Inflammatory macrophage (primary cell): ENCODE measurements at regions not wholly inside any gene's neighbourhood (a gene's known extent, or its start where the extent isn't known, plus 50 kb on each side); places are given as distances from the start of the nearest gene placed in this dataset.

ENCODE experiments used
- DNase-seq, 2 donors: peaks; one replicate each; pipeline ENCODE4 v3.0.0-alpha.2; 2020 to 2022

DNA sequence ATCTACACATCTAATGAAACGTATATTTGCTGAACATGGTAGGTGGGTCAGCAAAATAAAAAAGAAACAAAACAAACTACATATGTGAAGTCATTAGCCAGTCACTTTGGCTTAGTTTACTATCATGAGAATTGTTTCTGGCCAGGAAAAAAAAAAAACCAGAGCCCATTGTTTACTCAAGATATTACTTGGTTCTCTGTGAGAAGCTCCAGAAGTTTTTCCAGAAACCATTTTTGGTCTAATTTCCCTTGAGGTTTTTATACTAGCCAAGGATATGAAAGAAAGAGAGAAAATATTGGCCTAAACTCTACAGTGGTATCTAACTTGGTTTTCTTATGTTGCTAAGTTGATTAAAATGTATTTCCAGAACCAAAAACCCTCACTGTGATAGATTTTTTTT, 259.1 kb downstream of the PDHA2 start:
- DNase-seq, result no peak

DNA sequence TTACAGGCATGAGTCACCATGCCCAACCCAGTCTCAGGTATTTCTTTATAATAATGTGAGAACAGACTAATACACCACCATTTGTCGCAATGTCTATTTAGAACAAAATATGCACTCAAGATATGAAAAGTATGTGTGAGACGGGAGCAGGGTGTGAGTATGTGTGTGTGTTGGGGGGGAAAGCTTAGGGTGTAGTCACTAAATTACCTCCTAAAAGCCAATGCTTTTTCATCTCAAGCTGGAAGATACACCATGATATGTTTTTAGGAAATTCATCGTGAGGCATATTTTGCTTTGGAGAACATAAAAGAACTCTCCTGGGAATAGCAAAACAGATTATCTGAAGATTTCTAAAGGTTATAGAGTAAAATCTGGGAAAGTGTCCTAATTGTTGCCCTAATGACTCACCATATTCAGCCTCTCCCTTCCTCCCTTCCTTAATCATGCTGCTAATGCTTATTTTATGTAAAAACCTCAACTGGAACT, 262.7 kb downstream of the PDHA2 start:
- DNase-seq, result no peak

DNA sequence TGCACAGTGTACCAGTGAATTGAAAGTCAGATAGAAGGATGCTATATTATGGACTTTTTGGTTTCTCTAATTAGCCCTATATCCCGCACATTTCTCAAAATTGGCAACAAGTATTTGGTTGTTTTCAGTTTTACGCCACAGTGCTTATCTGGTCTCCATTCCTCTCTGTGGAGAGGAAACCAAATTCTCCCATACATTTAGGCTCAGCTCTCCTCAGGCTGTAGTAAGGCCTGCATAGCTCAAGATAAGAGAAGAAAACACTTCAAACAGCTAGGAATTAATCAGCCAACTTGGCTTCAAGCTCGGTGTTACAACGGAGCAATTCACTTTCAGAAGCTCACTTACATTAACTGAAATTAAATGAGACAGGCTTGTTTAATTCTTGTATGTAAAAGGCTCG, 263.2 kb downstream of the PDHA2 start:
- no peak for DNase-seq

DNA sequence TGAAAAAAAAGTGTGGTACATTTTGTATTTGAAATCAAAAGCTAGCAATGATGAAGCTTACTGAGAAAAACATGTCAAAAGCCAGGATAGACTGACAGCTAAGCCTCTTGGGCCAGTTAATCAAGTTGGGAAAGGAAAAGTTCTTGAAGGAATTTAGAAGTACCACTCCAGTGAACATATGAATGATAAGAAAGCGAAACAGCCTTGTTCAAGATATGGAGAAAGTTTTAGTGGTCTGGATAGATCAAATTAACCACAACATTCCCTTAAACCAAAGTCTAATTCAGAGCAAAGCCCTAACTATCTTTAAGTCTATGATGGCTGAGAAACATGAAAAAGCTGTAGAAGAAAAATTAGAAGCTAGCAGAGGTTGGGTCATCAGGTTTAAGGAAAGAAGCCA, 268.3 kb downstream of the PDHA2 start:
- no peak for DNase-seq

DNA sequence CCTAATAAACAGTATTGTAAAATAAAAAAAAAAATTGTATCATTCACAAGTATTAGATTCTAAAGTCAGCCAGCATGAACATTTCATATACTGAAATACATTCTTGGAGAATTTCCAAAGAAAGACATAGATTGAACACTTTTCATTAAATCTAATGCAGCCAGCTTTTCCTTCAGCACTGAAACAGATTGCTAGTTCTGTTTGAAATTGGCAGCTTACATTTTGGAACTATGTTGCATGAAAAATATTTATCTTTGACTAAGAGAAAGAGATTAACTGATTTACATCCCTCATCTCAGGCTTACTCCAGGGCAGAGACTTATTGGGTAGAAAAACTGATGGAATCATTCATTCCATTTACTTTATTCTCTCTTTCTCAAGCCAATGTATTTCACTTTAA, 272.7 kb downstream of the PDHA2 start:
- no peak for DNase-seq

GRCh38 chr4:96120206-96120605, 280.3 kb downstream of the PDHA2 start:
- no peak for DNase-seq

DNA sequence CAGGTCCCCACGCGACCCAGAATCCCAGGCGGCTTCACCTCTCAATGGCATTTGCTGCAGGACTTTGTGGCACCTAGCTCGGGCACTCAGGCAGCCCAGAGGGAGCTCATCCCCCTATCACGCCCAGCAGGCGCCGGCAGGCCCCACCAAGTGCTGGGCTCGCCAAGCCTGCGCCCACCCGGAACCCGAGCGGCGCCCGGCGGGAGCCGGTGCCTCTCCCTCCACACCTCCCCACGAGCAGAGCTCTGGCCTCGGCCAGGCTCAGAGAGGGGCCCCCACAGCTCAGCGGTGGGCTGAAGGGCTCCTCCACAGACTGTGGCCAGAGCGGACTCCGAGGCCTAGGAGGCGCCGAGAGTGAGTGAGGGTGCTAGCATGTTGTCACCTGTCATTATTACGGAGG, 286.3 kb downstream of the PDHA2 start:
- no peak for DNase-seq

- DNase-seq, result no peak
Measured at GRCh38 chr4:96131186-96131585, 291.3 kb downstream of the PDHA2 start.

GRCh38 chr4:96134806-96135205, 294.9 kb downstream of the PDHA2 start:
- no peak for DNase-seq

DNA sequence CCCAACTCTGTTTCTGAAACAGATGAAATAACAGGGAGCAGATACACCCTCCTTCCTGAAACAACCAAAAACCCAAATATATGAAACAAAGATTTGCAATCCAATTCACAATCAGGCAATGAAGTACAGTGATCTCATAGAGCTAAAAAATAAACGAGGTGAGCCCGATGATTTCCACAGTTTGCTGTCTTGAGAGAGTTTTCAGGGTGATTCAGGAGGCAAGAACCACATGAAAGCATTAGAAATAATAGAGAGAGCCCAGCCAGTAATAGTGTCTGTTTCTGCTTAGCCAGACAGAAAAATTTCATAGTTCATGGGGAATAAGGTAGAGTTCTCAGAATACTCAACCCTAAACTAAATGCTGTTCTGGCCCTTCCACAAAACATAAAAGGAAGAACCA, 296.2 kb downstream of the PDHA2 start:
- no peak for DNase-seq

- no peak for DNase-seq
Measured at GRCh38 chr4:96139251-96139929, 299.5 kb downstream of the PDHA2 start.

DNA sequence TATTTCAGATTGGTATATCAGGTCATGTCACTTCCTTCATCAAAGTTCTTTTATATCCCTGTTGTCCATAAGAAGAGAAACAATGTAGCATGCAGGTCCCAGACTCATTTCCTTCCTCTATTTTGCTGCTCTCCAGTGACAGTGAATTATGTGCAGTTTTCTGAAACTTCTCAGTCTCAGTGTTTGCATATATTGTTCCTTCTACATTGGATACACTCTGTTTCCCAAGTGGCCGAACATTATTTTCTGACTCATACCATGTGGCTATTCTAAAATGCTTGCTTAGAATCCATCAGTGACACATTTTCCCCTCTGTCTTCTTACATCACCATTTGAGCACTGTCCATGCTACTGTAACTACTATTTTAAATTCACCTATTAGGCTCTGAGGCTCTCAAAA, 305.7 kb downstream of the PDHA2 start:
- no peak for DNase-seq

DNA sequence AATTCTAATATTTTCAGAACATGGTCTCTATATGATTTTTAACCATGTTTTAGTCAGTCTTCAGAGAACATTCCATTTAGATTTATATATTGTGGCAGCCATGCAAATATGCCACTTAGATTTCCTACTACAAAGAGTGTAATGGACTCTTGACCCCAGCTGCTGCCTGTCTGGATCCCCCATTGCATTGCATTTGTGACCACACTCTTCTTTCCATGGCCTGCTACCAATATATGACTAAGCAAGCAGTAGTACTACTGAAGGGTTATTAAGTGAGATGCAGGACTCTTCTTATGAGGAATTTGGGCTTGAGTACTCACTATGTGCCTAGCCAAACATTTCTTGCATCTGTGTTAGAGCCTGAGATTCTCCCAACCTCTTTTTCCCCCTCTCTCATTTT, 306.8 kb downstream of the PDHA2 start:
- DNase-seq, result no peak

DNA sequence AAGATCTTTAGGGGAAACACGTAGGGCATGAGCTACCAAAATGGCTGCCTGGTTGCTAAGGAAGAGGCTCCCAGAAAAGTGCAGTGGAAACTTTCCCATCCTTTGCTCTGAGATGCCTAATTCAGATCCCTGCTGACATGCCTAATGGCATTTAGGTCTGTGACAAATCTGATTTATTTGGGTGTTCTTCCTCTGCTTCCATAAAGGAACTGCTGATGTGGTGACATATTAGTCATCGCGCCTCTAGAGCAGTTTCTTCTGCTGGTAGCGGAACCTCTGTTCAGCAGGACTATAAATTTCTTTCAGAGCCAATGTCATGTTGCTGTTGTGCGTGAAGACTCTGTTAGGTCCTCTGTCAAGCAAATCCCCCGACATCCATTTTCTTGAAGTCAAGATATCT, 310.0 kb downstream of the PDHA2 start:
- DNase-seq, result no peak

DNA sequence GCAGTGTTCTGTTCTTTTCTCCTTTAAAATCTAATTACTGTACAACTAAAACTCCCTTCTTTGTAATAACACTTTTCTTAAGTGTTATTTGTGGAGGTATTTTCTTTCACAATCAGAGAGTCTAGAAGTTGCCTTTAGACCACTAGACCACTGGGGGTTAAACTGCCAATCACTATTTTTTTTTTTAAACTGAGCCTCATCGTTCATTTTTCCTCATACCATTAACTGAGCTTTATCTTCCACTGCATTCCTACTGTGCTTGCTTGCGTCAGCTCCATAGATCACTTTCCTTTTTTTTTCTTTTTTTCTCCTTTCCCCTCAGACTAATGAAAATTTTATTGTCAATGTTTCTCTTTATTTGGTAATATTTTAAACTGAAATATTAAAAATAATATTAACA, 310.6 kb downstream of the PDHA2 start:
- DNase-seq, result no peak

DNA sequence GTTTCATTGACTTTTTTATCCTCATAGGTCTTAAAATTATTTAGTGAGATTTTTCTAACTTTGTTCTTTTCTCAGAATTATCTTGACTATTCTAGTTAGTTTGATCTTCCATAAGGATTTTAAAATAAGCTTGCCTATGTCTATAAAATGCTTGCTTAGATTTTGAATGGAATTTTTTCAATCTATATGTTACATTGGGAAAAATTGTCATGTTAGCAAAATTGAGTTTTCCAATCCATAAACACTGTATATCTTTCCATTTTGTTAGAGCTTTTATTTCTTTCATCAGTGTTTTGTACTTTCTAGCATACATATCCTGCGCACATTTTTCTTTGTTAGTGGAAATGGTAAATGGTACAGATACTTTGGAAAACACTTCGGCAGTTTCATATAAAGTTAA, 312.9 kb downstream of the PDHA2 start:
- no peak for DNase-seq

- DNase-seq, result no peak
Measured at GRCh38 chr4:96154676-96155075, 314.8 kb downstream of the PDHA2 start.

DNA sequence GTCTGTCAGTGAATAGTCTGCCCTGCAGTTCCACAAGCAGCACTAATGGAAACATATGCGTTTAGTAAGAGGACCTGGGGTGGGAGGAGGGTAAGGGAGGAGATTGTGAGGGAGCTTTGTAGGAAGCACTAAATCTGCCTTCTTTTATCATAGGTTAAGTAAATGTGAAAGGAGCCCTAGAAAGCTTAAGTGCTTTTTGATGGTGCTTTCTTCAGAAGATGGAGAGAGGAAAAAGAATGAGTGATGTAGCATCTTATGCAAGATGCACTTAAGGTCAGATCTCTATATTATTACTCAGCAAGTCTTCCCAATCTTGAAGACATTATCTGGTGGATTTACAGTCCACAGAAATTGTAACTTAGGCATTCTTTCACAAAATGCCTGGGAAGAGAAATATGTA, 322.7 kb downstream of the PDHA2 start:
- DNase-seq, result no peak

DNA sequence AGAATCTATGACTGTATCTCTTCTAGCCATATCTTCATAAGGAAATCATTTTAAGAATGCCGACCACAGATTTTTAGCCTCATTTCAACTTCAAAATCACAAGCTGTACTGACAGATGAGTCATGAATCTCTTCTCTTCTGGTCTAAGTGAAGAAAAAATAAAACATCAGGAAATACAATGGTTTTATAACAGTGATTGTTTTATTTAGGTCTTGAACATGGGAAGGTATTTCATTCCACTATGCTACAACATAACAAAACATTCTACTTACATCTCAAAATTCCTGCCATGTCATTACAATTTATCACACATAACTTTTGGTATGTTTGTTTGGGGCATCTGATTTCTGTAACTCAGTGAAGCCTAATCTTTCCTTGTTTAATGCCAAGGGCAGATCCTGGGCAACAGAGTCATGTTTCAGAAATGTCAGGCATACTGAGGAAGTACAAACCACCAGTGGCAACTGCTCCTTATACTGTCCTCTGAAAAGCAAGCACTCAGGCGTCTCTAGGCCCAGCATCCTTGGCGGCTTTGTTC, 325.0 kb downstream of the PDHA2 start:
- no peak for DNase-seq

- no peak for DNase-seq
Measured at GRCh38 chr4:96166806-96167205, 326.9 kb downstream of the PDHA2 start.

GRCh38 chr4:96170198-96170597, 330.3 kb downstream of the PDHA2 start:
- no peak for DNase-seq

- no peak for DNase-seq
Measured at GRCh38 chr4:96173756-96174155, 333.9 kb downstream of the PDHA2 start.

GRCh38 chr4:96175871-96176270, 336.0 kb downstream of the PDHA2 start:
- no peak for DNase-seq

GRCh38 chr4:96183611-96184010, 343.7 kb downstream of the PDHA2 start:
- DNase-seq, result no peak

- DNase-seq, result no peak
Measured at GRCh38 chr4:96186593-96186992, 346.7 kb downstream of the PDHA2 start.
